SK-N-SH treated with all-trans-retinoic acid at 6 μM for 48 hours (cell line): ENCODE measurements at regions not wholly inside any gene's neighbourhood (a gene's known extent, or its start where the extent isn't known, plus 50 kb on each side); places are given as distances from the start of the nearest gene placed in this dataset.

Experiments used
- ISL1 ChIP-seq: fragments of 250-450 bp; sonication (Bioruptor Pico); IDR thresholded peaks from 2 replicates; pipeline ENCODE4 v2.1.2; 2022; ENCODE audit warnings: mild to moderate bottlenecking, moderate library complexity
- OSR1 ChIP-seq: fragments of 250-450 bp; sonication (Bioruptor Pico); IDR thresholded peaks from 2 replicates; pipeline ENCODE4 v1.8.0; 2022; ENCODE audit warnings: moderate library complexity, mild to moderate bottlenecking, inconsistent platforms
- PPARA ChIP-seq: fragments of 250-450 bp; sonication (Bioruptor Pico); IDR thresholded peaks from 2 replicates; pipeline ENCODE4 v1.5.0; 2020; ENCODE audit warnings: mild to moderate bottlenecking, borderline replicate concordance
- RARB ChIP-seq: fragments of 250-450 bp; sonication (Bioruptor Pico); IDR thresholded peaks from 2 replicates; pipeline ENCODE4 v1.8.0; 2021; ENCODE audit warnings: mild to moderate bottlenecking, moderate library complexity
- SNAI2 ChIP-seq: fragments of 250-450 bp; sonication (Bioruptor Pico); IDR thresholded peaks from 2 replicates; pipeline ENCODE4 v1.5.0; 2020; ENCODE audit warnings: mild to moderate bottlenecking, moderate library complexity
- TCF4 ChIP-seq: fragments of 250-450 bp; sonication (Bioruptor Pico); IDR thresholded peaks from 2 replicates; pipeline ENCODE4 v1.8.0; 2021; ENCODE audit warnings: mild to moderate bottlenecking, moderate library complexity, borderline replicate concordance
- TSHZ2 ChIP-seq: fragments of 250-450 bp; sonication (Bioruptor Pico); IDR thresholded peaks from 2 replicates; pipeline ENCODE4 v1.5.0; 2020; ENCODE audit warnings: mild to moderate bottlenecking, moderate library complexity
- ZFP3 ChIP-seq: fragments of 250-450 bp; sonication (Bioruptor Pico); IDR thresholded peaks from 2 replicates; pipeline ENCODE4 v1.5.0; 2020; ENCODE audit warnings: mild to moderate bottlenecking, moderate library complexity
- ZFP30 ChIP-seq: fragments of 450-650 bp; formaldehyde crosslinking; IDR thresholded peaks from 2 replicates; pipeline ENCODE4 v1.5.0; 2022; ENCODE audit warnings: mild to moderate bottlenecking, moderate library complexity
- ZNF565 ChIP-seq: fragments of 450-650 bp; formaldehyde crosslinking; conservative IDR thresholded peaks from 2 replicates; pipeline ENCODE4 v1.5.0; 2020; ENCODE audit warnings: low read depth, mild to moderate bottlenecking, moderate library complexity
- ZNF8 ChIP-seq: fragments of 450-650 bp; formaldehyde crosslinking; IDR thresholded peaks from 2 replicates; pipeline ENCODE4 v1.5.0; 2020; ENCODE audit warnings: mild to moderate bottlenecking, moderate library complexity
- TF ChIP-seq, protein P1 (sequence below): fragments of 250-450 bp; sonication (Bioruptor Pico); IDR thresholded peaks from 2 replicates; pipeline ENCODE4 v1.8.0; 2020; ENCODE audit warnings: mild to moderate bottlenecking, moderate library complexity, borderline replicate concordance
- TF ChIP-seq, protein P2 (sequence below): fragments of 250-450 bp; sonication (Bioruptor Pico); IDR thresholded peaks from 2 replicates; pipeline ENCODE4 v1.5.1; 2020; ENCODE audit warnings: low read depth, mild to moderate bottlenecking, moderate library complexity

- TF ChIP-seq OSR1 (CRISPR knock-in tag), result no peak
- no peak for TF ChIP-seq SNAI2 (CRISPR knock-in tag)
- no peak for TF ChIP-seq ZFP3 (CRISPR knock-in tag)
- no peak for TF ChIP-seq RARB (CRISPR knock-in tag)
- TF ChIP-seq PPARA (CRISPR knock-in tag), result no peak
- no peak for TF ChIP-seq ZNF565 (CRISPR knock-in tag)
- TF ChIP-seq, protein P1, sequence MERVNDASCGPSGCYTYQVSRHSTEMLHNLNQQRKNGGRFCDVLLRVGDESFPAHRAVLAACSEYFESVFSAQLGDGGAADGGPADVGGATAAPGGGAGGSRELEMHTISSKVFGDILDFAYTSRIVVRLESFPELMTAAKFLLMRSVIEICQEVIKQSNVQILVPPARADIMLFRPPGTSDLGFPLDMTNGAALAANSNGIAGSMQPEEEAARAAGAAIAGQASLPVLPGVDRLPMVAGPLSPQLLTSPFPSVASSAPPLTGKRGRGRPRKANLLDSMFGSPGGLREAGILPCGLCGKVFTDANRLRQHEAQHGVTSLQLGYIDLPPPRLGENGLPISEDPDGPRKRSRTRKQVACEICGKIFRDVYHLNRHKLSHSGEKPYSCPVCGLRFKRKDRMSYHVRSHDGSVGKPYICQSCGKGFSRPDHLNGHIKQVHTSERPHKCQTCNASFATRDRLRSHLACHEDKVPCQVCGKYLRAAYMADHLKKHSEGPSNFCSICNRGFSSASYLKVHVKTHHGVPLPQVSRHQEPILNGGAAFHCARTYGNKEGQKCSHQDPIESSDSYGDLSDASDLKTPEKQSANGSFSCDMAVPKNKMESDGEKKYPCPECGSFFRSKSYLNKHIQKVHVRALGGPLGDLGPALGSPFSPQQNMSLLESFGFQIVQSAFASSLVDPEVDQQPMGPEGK (CRISPR knock-in tag), result no peak
- TF ChIP-seq, protein P2, sequence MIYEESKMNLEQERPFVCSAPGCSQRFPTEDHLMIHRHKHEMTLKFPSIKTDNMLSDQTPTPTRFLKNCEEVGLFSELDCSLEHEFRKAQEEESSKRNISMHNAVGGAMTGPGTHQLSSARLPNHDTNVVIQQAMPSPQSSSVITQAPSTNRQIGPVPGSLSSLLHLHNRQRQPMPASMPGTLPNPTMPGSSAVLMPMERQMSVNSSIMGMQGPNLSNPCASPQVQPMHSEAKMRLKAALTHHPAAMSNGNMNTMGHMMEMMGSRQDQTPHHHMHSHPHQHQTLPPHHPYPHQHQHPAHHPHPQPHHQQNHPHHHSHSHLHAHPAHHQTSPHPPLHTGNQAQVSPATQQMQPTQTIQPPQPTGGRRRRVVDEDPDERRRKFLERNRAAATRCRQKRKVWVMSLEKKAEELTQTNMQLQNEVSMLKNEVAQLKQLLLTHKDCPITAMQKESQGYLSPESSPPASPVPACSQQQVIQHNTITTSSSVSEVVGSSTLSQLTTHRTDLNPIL (CRISPR knock-in tag), result no peak
- no peak for TF ChIP-seq ZFP30 (CRISPR knock-in tag)
- no peak for TF ChIP-seq ISL1 (CRISPR knock-in tag)
- TF ChIP-seq ZNF8 (CRISPR knock-in tag), result no peak
- TF ChIP-seq TSHZ2 (CRISPR knock-in tag), result no peak
- no peak for TF ChIP-seq TCF4 (CRISPR knock-in tag)
Measured at GRCh38 chr10:61330669-61331068, 122.5 kb downstream of the TMEM26 start.
